ENCODE measurements at regions not wholly inside any gene's neighbourhood (a gene's known extent, or its start where the extent isn't known, plus 50 kb on each side); places are given as distances from the start of the nearest gene placed in this dataset.

- no peak for TF ChIP-seq CTCF (conservative IDR thresholded peaks at IDR 0.05; ENCODE audit: low read depth, low read length)
- TF ChIP-seq POLR2A (IDR thresholded peaks at IDR 0.05; ENCODE audit: low read depth, low read length) = no peak
- TF ChIP-seq USF2 (IDR thresholded peaks at IDR 0.05; ENCODE audit: low read depth, low read length) = no peak
- no peak for TF ChIP-seq RCOR1 (IDR thresholded peaks at IDR 0.05; ENCODE audit: insufficient replicate concordance, low read length)
- no peak for TF ChIP-seq CEBPB (IDR thresholded peaks at IDR 0.05; ENCODE audit: low read depth, low read length)
- TF ChIP-seq FOS (IDR thresholded peaks at IDR 0.05; ENCODE audit: low read depth, low read length) = no peak
- TF ChIP-seq RFX5 (IDR thresholded peaks at IDR 0.05; ENCODE audit: low read depth, low read length) = no peak
Measured at GRCh38 chr12:93252221-93252620, 125.5 kb upstream of the NUDT4 start.

Measured in IMR-90 (cell line).